Heart left ventricle (tissue), 16 donors: ENCODE measurements at regions not wholly inside any gene's neighbourhood (a gene's known extent, or its start where the extent isn't known, plus 50 kb on each side); places are given as distances from the start of the nearest gene placed in this dataset.

ENCODE experiments used
- ATAC-seq, 4 donors: fragments of 200-7000 bp; cut with Tn5 transposase; one replicate each; pipeline ENCODE4 v1.9.1; 2020 to 2022; ENCODE audit warnings: moderate library complexity in 4 of 4, mild to moderate bottlenecking in 3 of 4, moderate number of reproducible peaks in 1 of 4
- DNase-seq, 5 donors: peaks; one replicate each; pipeline ENCODE4 v3.0.0-alpha.2; 2020
- H3K27ac ChIP-seq, 12 donors: fragments of 200-600 bp; sonication (generic) in 4 of 12; one replicate each; pipeline versions ENCODE4 v1.5.0 to v1.8.0; 2016 to 2022; ENCODE audit warnings: mild to moderate bottlenecking in 2 of 12
- H3K27me3 ChIP-seq, 9 donors: fragments of 200-600 bp; sonication (generic) in 2 of 9; one replicate each; pipeline versions ENCODE4 v1.5.1 to v1.8.0; 2016 to 2022; ENCODE audit warnings: mild to moderate bottlenecking in 3 of 9
- H3K36me3 ChIP-seq, 9 donors: fragments of 200-600 bp; sonication (generic) in 2 of 9; one replicate each; pipeline versions ENCODE4 v1.5.0 to v1.8.0; 2018 to 2022; ENCODE audit warnings: mild to moderate bottlenecking in 2 of 9
- H3K4me1 ChIP-seq, 12 donors: fragments of 200-600 bp; sonication (generic) in 4 of 12; one replicate each; pipeline versions ENCODE4 v1.5.0 to v1.8.0; 2016 to 2022; ENCODE audit warnings: mild to moderate bottlenecking in 3 of 12
- H3K4me3 ChIP-seq, 12 donors: fragments of 200-600 bp; sonication (generic) in 4 of 12; one replicate each; pipeline versions ENCODE4 v1.5.0 to v1.8.0; 2017 to 2022; ENCODE audit warnings: mild to moderate bottlenecking in 9 of 12, moderate library complexity in 4 of 12
- H3K9me3 ChIP-seq, 12 donors: fragments of 200-600 bp; sonication (generic) in 4 of 12; one replicate each; pipeline versions ENCODE4 v1.5.0 to v1.8.0; 2016 to 2022; ENCODE audit warnings: mild to moderate bottlenecking in 1 of 12
- CTCF ChIP-seq, 12 donors: fragments of 200-600 bp; sonication (generic) in 4 of 12; IDR thresholded peaks; one replicate each; pipeline versions ENCODE4 v1.5.0 to v1.8.0; 2018 to 2022; ENCODE audit warnings: antibody characterized with exemption in 12 of 12, mild to moderate bottlenecking in 5 of 12
- POLR2A ChIP-seq, 2 donors: fragments of 450-650 bp; IDR thresholded peaks; one replicate each; pipeline ENCODE4 v1.6.1; 2017; ENCODE audit warnings: antibody characterized with exemption in 2 of 2, mild to moderate bottlenecking in 2 of 2, moderate library complexity in 2 of 2
- WGBS, 4 donors: extraction: QIAGEN DNeasy Blood & Tissue Kit in 2 of 4; methylation state at CpG; one replicate each; pipeline versions ENCODE4 v1.1.5 to v1.1.7; 2013 to 2018; 5-methylcytosine and 5-hydroxymethylcytosine counted together
- intact Hi-C, 10 donors: fragments of 100-400 bp; cut with DNase I; formaldehyde crosslinking; loops; one replicate each; pipeline versions ENCODE4 v1.11.1 to v1.14.2; 2022
- donor health status: ischemic (EF 13 %, LVEDD 7.1; RV severe dilation, severe dysfunction).
- donor health status: healthy with polysubstance abuse.
- donor health status: DM: no; HTN: yes; CAD: no.
- donor health status: DM: no; HTN: no; CAD: no.
- donor health status: ischemic (EF 25% LVEDD 6.9; RV normal size, moderate dysfunction).
- donor health status: ischemic (EF 25% LVEDD 5.7; RV mildly dilated, moderate dysfunction).
- donor health status: healthy.
- donor health status: DM: yes; HTN: yes; CAD: no.
- donor health status: ischemic (EF 35%, LVEDD 5.7; RV mildly dilated, moderate dysfunction).
- donor health status: nonischemic (EF 11% LVEDD 7.7; RV severe dilation, severe dysfunction).
- donor health status: DM: yes; HTN: yes; CAD: no.
- donor health status: PGD.
- donor health status: ischemic (EF 29% LVEDD 5.4; RV normal size, mild dysfunction).
- donor health status: nonischemic (EF 23%, LVEDD 6.1; RV moderate dilation, normal function).

DNA sequence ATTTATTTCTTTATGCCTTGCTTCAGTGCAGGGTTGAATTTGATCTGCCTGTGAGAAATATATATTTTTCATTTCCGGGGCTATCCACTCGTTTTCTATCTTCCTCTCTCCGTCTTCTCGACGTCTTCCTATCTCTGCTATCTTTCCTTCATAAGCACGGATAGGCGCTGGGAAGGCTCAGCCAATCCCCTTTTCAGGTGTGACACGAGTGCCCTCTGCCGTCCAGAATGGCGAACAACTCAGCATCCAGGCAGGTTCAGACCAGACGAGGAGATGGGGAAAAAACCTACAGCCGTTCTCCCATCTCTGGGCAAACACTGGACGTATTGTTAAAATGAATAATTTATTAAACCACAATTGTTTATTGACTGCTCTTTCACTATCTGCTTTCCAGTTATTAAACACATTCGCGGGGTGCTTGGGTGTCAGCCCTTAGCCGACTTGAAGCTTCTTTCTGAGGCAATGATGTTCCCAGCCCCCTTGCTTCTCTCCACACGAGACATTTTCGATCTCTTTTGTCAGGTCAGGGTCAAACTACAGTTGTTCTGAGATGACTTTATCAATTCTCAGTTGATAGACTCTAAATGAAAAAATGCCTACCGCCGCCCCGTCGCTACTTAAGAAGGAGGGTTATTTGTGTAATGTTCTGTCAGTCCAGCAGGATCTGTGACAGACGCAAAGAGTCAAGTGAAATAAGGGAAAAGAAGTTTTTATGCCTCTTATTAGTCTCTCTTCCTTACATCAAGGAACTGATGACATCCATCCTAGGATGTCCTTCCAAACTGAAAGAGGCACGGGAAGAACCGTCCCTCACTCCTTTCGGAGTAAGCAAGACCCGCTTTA, 96.3 kb upstream of the NOCT start:
- peak overlapping the region in 5 of 12 donors; percentile 11 to 24 (median 17) for H3K4me3 ChIP-seq
- intact Hi-C loops = loop anchor here in 3 of 10 donors (1.0 to 10.0 kb wide), 5 partner anchors 48 to 882 kb away; no protein-coding TSS in a partner anchor
- H3K27ac ChIP-seq = no peak overlapping the region
- TF ChIP-seq POLR2A (IDR thresholded peaks at IDR 0.05) = no peak
- peak in 11 of 12 donors; percentile 42 to 90 (median 76) for TF ChIP-seq CTCF (IDR thresholded peaks at IDR 0.05)
- H3K36me3 ChIP-seq = no peaks in the 10 kb centered on the region
- no peaks in the 10 kb centered on the region for H3K9me3 ChIP-seq
- DNase-seq (peak; percentile 31 to 84 (median 57)), ATAC-seq (peak; percentile 71 to 96 (median 88))
- no peaks in the 10 kb centered on the region for H3K27me3 ChIP-seq
- WGBS, 4 donors = 33 to 41% (median 36%) methylated on average over 27 of the region's 27 CpGs
- peaks cover 0 to 3% (median 0%) of the 10 kb centered on the region in 12 donors for H3K4me1 ChIP-seq

GRCh38 chr4:138918169-138918869, 97.3 kb upstream of the NOCT start:
- DNase-seq = no peak
- Histone ChIP-seq H3K36me3 (no peaks in the 10 kb centered on the region), H3K4me3 (no peak overlapping the region), H3K27ac (no peak overlapping the region), H3K27me3 (no peaks in the 10 kb centered on the region), H3K4me1 (peaks cover 0 to 3% (median 0%) of the 10 kb centered on the region in 12 donors), H3K9me3 (no peaks in the 10 kb centered on the region)
- ATAC-seq = no peak
- TF ChIP-seq CTCF (IDR thresholded peaks at IDR 0.05) (no peak), POLR2A (IDR thresholded peaks at IDR 0.05) (no peak)
- intact Hi-C loops = loop anchor here in 3 of 10 donors (5.0 to 10.0 kb wide), 4 partner anchors 84 to 881 kb away; no protein-coding TSS in a partner anchor
- WGBS, 4 donors = 90 to 94% (median 93%) methylated on average over 15 of the region's 15 CpGs

DNA sequence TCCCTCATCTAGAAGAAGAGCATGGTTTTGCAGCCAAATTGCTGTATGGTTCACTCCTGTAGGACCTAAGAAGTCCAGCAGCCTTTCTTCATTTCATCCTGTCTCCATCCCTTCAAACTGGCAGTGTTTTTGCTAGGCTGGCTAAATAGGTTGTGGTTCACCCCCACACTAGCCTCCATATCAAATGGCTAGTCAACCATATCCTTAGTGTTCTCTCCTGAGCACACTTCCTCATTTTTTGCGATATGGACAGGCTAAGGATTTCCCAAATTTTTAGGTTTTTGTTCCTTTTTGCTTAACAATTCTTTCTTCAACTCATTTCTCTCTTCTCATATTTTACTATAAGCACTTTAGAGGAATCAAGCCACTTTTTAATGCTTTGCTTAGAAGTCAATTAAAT, 98.8 kb upstream of the NOCT start:
- intact Hi-C loops = loop anchor here in 3 of 10 donors (5.0 to 10.0 kb wide), 4 partner anchors 82 to 879 kb away; no protein-coding TSS in a partner anchor
- TF ChIP-seq POLR2A (IDR thresholded peaks at IDR 0.05) = no peak
- no peak for TF ChIP-seq CTCF (IDR thresholded peaks at IDR 0.05)
- Histone ChIP-seq H3K27me3 (no peaks in the 10 kb centered on the region), H3K9me3 (no peaks in the 10 kb centered on the region), H3K27ac (no peak overlapping the region), H3K4me3 (no peak overlapping the region), H3K36me3 (no peaks in the 10 kb centered on the region), H3K4me1 (peaks cover 0 to 3% (median 0%) of the 10 kb centered on the region in 12 donors)
- DNase-seq = no peak
- no peak for ATAC-seq
- WGBS, 4 donors = 86 to 97% (median 92%) methylated on average over 1 of the region's 1 CpG

DNA sequence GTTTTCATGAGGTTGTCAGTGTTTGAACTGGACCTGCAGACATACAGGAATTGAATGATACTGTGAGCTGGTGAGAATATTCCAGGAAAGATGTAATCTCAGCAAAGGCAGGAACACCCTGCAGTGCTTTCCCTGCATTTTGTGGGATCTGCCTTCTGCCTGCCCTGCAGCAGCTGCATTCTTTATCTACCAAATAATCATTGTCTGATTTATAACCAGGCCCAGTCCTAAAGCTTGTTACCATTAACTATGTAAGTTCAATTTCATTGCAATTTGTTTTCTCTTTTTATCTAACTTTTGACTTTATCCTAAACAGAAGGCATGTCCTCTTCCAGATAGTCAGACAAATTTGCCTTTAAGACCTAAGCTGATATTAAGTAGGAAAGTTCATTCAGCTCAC, 99.8 kb upstream of the NOCT start:
- intact Hi-C loops = loop anchor here in 3 of 10 donors (5.0 to 10.0 kb wide), 4 partner anchors 81 to 878 kb away; no protein-coding TSS in a partner anchor
- Histone ChIP-seq H3K9me3 (no peaks in the 10 kb centered on the region), H3K27ac (no peak overlapping the region), H3K4me1 (peaks cover 0 to 10% (median 7%) of the 10 kb centered on the region in 12 donors), H3K36me3 (no peaks in the 10 kb centered on the region), H3K27me3 (no peaks in the 10 kb centered on the region), H3K4me3 (no peak overlapping the region)
- DNase-seq (no peak), ATAC-seq (no peak)
- TF ChIP-seq POLR2A (IDR thresholded peaks at IDR 0.05) = no peak
- no peak for TF ChIP-seq CTCF (IDR thresholded peaks at IDR 0.05)
